ENCODE measurements at regions not wholly inside any gene's neighbourhood (a gene's known extent, or its start where the extent isn't known, plus 50 kb on each side); places are given as distances from the start of the nearest gene placed in this dataset.
"Not testable (repeated sequence)": the region's sequence is repeated elsewhere in the genome, so short reads cannot be mapped to it uniquely, and the experiment has no call there.

DNA sequence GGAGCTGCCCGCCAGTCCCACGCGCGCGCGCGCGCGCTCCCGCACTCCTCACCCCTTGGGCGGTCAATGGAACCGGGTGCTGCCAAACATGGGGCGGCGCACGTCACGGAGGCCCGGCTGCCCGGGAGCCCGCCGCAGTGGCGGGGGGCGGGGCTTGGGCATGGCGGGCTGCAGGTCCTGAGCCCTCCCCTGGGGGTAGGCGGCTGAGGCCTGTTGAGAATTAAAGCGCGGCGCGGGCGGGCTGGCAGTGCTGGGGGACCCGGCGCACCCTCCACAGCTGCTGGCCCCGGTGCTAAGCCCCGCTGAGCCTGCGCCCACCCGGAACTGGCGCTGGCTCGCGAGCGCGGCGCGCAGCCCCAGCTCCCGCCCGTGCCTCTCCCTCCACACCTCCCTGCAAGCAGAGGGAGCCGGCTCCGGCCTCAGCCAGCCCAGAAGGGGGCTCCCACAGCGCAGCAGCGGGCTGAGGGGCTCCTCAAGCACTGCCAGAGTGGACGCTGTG, 634.2 kb downstream of the ANKRD7 start:
- TF ChIP-seq, protein P1, sequence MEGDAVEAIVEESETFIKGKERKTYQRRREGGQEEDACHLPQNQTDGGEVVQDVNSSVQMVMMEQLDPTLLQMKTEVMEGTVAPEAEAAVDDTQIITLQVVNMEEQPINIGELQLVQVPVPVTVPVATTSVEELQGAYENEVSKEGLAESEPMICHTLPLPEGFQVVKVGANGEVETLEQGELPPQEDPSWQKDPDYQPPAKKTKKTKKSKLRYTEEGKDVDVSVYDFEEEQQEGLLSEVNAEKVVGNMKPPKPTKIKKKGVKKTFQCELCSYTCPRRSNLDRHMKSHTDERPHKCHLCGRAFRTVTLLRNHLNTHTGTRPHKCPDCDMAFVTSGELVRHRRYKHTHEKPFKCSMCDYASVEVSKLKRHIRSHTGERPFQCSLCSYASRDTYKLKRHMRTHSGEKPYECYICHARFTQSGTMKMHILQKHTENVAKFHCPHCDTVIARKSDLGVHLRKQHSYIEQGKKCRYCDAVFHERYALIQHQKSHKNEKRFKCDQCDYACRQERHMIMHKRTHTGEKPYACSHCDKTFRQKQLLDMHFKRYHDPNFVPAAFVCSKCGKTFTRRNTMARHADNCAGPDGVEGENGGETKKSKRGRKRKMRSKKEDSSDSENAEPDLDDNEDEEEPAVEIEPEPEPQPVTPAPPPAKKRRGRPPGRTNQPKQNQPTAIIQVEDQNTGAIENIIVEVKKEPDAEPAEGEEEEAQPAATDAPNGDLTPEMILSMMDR (IDR thresholded peaks at IDR 0.05; ENCODE audit: low read length, missing control alignments): no peak
- H3K4me3 ChIP-seq (replicated peaks; ENCODE audit: low read depth, low read length): no peak overlapping the region
- DNase-seq (ENCODE audit: low read depth): no peak

DNA sequence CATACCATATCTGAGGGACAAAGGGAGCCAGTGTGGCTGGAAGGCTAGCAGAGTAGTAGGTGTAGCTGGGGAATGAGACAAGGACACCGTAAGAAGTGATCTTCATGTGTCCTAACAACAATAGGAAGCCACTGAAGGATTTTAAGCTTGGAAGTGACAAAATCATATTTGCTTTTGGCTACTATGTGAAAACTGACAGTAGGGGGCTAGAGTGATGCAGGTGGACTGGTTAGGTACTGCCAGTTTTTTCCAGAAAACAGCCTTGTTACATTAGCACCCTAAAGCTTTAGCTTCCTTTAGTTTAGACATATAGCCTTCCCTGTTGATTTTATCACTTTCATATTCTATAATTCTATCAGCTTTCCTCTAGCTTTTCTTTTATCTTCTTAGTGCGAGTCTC, 637.1 kb downstream of the ANKRD7 start:
- H3K4me3 ChIP-seq (replicated peaks; ENCODE audit: low read depth, low read length): no peak overlapping the region
- TF ChIP-seq, protein P1 (IDR thresholded peaks at IDR 0.05; ENCODE audit: low read length, missing control alignments): no peak
- DNase-seq (ENCODE audit: low read depth): no peak

DNA sequence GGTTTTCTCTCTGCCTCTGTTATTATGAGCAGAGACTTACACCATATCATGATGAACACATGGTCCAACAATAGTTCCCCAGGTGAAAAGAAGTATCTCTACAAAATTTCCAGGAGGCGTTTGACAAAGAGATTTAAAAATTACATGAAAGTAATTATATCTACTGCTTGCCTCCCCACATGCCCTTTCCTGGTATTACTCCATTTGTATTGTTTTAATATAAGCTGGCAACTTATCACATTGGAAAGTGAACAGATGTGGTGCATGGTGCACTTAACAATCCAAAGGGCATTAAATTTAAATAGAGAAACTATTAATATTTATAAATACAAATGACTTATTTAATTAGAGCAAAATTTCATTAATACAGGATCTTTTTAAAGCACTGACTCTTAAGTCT, 638.2 kb downstream of the ANKRD7 start:
- no peak for DNase-seq (ENCODE audit: low read depth)
- no peak overlapping the region for H3K4me3 ChIP-seq (replicated peaks; ENCODE audit: low read depth, low read length)
- TF ChIP-seq, protein P1 (IDR thresholded peaks at IDR 0.05; ENCODE audit: low read length, missing control alignments): no peak

DNA sequence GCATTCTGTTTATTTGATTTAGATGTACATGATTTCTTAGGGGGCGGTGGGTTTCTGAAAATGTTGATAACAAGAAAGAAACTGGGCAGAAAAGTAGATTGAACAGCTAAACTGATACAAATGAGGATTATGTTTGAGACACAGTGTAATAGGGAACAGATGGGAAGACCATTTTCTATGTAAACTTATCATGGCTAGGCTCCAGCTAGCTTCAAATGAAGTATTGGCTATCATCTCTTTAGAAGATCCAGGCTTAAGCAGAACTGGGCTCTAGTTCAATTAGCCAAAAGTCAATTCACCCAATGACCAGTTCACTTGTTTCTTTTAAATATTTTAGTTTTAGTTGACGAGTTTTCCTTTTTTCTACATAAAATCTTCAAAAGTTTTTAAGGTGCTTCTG, 639.5 kb downstream of the ANKRD7 start:
- TF ChIP-seq, protein P1 (IDR thresholded peaks at IDR 0.05; ENCODE audit: low read length, missing control alignments): no peak
- H3K4me3 ChIP-seq (replicated peaks; ENCODE audit: low read depth, low read length): no peak overlapping the region

DNA sequence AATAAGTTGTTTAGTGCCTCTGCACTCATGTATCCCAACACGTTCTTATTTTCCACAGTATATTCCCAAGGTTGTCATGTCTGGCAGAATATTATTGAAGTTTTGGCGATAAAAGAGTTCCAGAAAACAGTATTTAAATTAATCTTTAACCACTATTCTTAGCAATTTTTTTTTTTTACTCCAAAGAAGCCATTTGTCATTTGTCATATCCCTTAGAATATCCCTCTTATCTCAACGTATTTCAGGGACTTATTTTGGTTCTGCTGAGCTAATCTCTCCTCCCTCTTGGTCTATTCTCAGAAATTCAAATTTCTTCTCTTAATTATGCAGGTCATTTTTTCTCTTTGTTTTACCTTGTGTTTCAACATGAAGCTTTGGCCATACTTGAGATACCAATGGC, 643.4 kb downstream of the ANKRD7 start:
- DNase-seq (ENCODE audit: low read depth): no peak
- no peak overlapping the region for H3K4me3 ChIP-seq (replicated peaks; ENCODE audit: low read depth, low read length)
- TF ChIP-seq, protein P1 (IDR thresholded peaks at IDR 0.05; ENCODE audit: low read length, missing control alignments): no peak

More for the DNA sequence above, 639.5 kb downstream of the ANKRD7 start:
- DNase-seq (ENCODE audit: low read depth): no peak

DNA sequence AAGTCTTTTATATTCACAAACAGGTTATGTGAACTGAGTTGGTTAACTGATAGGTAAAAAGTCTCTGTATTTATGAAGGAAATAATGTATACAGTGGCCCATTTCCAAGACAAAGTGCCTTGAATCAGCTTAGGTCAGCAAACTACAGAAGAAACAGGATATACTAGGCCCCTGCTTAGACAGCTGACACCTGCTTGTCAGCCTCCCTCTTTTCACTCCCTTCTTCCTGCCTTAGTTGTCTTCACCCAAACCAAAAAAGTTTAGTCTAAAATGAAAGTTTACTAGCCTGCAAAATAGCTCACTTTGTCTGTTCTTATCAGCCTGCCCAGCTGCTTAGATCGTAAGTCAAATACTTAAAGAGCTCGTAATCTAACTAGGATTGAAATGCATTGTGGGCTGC, 644.6 kb downstream of the ANKRD7 start:
- not testable (repeated sequence) for H3K4me3 ChIP-seq (replicated peaks; ENCODE audit: low read depth, low read length); DNase-seq (ENCODE audit: low read depth)

DNA sequence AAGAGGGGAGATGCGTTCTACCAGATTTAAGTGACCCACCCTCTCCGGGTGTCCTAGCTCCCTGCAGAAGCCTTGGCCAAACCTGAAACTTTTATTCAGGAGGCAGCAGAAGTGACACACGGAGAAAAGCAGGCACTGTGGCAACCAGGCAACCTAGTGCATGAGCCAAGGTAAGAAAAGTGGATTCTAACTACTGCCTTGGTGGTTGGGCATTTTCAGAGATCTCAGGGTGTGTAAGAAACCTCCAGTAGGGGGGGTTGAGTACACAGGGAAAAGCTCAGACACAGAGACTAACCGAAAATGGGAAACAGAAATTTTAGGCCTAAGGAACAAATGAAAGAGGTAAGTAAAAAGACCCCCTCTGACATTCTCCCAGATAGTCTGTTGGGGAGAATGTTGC, 645.7 kb downstream of the ANKRD7 start:
- DNase-seq (ENCODE audit: low read depth): no peak

More for the DNA sequence above, 645.7 kb downstream of the ANKRD7 start:
- TF ChIP-seq, protein P1 (IDR thresholded peaks at IDR 0.05; ENCODE audit: low read length, missing control alignments): no peak
- H3K4me3 ChIP-seq (replicated peaks; ENCODE audit: low read depth, low read length): no peak overlapping the region
